IMR-90 (cell line): ENCODE measurements at regions not wholly inside any gene's neighbourhood (a gene's known extent, or its start where the extent isn't known, plus 50 kb on each side); places are given as distances from the start of the nearest gene placed in this dataset.

Source experiments
- ATAC-seq: fragments of 200-7000 bp; cut with Tn5 transposase; 2 replicates; pipeline ENCODE4 v1.9.1; 2020; ENCODE audit warnings: low read depth, mild to moderate bottlenecking, moderate library complexity
- BruUV-seq: library from RNA; stranded (reverse); fragments of 400-500 nt; replicated peaks from 2 replicates; lab custom pipeline; 2021; lab: Mats Ljungman, UMichigan
- CTCF ChIA-PET: fragments of 300-600 bp; formaldehyde crosslinking; extraction: SDS; loops from one replicate; lab custom pipeline; 2021; ENCODE audit warnings: antibody characterized with exemption; lab: Yijun Ruan, JAX
- POLR2A ChIA-PET: fragments of 300-600 bp; sonication (Branson Sonifier 250); formaldehyde crosslinking; loops from one replicate; lab custom pipeline; 2022; ENCODE audit warnings: antibody characterized with exemption; ENCODE audit not compliant: unreplicated experiment; lab: Charles Lee
- DNase-seq: peaks from one replicate; pipeline ENCODE4 v3.0.0; 2013
- H2AFZ ChIP-seq: replicated peaks from 2 replicates; pipeline ENCODE3; 2013; ENCODE audit warnings: low read length, mild to moderate bottlenecking; ENCODE audit not compliant: poor library complexity
- H2AK5ac ChIP-seq: 2 replicates; pipeline ENCODE4 v1.6.1; 2013; ENCODE audit warnings: low read depth, low read length, inconsistent platforms
- H2AK9ac ChIP-seq: replicated peaks from 2 replicates; pipeline ENCODE3; 2013; ENCODE audit warnings: mild to moderate bottlenecking, low read depth, low read length, moderate library complexity; ENCODE audit not compliant: poor library complexity
- H2BK120ac ChIP-seq: 2 replicates; pipeline ENCODE4 v1.6.1; 2013; ENCODE audit warnings: low read depth, low read length, inconsistent platforms
- H2BK15ac ChIP-seq: 3 replicates; pipeline ENCODE4 v1.6.1; 2013; ENCODE audit warnings: low read depth, low read length, inconsistent platforms
- H2BK20ac ChIP-seq: 2 replicates; pipeline ENCODE4 v1.6.1; 2013; ENCODE audit warnings: low read depth, mild to moderate bottlenecking, inconsistent platforms, low read length, moderate library complexity
- H2BK5ac ChIP-seq: 2 replicates; pipeline ENCODE4 v1.6.1; 2013; ENCODE audit warnings: mild to moderate bottlenecking, low read depth, low read length, inconsistent platforms; ENCODE audit not compliant: poor library complexity, severe bottlenecking
- H3K14ac ChIP-seq: replicated peaks from 2 replicates; pipeline ENCODE4 v1.6.1; 2013; ENCODE audit warnings: low read depth, low read length, inconsistent platforms
- H3K18ac ChIP-seq: 2 replicates; pipeline ENCODE4 v1.6.1; 2013; ENCODE audit warnings: low read depth, low read length, control low read depth
- H3K23ac ChIP-seq: 2 replicates; pipeline ENCODE4 v1.6.1; 2013; ENCODE audit warnings: low read depth, low read length, inconsistent platforms
- H3K27ac ChIP-seq: 2 replicates; pipeline ENCODE4 v1.5.1; 2013; ENCODE audit warnings: mild to moderate bottlenecking, control low read depth, low read length; ENCODE audit not compliant: insufficient read depth
- H3K27me3 ChIP-seq: 2 replicates; pipeline ENCODE4 v1.6.1; 2013; ENCODE audit warnings: low read length; ENCODE audit not compliant: control insufficient read depth, insufficient read depth
- H3K36me3 ChIP-seq: 2 replicates; pipeline ENCODE4 v1.6.1; 2013; ENCODE audit warnings: low read length, mixed read lengths; ENCODE audit not compliant: control insufficient read depth, insufficient read depth
- H3K4ac ChIP-seq: 2 replicates; pipeline ENCODE4 v1.6.1; 2013; ENCODE audit warnings: low read depth, low read length, inconsistent platforms
- H3K4me1 ChIP-seq: 2 replicates; pipeline ENCODE4 v1.6.1; 2013; ENCODE audit warnings: low read length, mixed read lengths; ENCODE audit not compliant: control insufficient read depth, insufficient read depth
- H3K4me2 ChIP-seq: 2 replicates; pipeline ENCODE4 v1.6.1; 2013; ENCODE audit warnings: low read depth, mild to moderate bottlenecking, control low read depth, low read length, moderate library complexity
- H3K4me3 ChIP-seq: 2 replicates; pipeline ENCODE4 v1.5.1; 2013; ENCODE audit warnings: low read depth, mild to moderate bottlenecking, control low read depth, low read length, moderate library complexity; ENCODE audit not compliant: insufficient read depth
- H3K56ac ChIP-seq: 2 replicates; pipeline ENCODE4 v1.6.1; 2013; ENCODE audit warnings: low read length, inconsistent platforms; ENCODE audit not compliant: insufficient read depth; ENCODE audit errors: extremely low read depth
- H3K79me1 ChIP-seq, 2 experiments: 2 replicates each; pipeline ENCODE4 v1.6.1; 2013; ENCODE audit warnings: low read length in 2 of 2, inconsistent platforms in 1 of 2, low read depth in 1 of 2
- H3K9ac ChIP-seq: 2 replicates; pipeline ENCODE4 v1.6.1; 2013; ENCODE audit warnings: low read depth, low read length, control low read depth
- H3K9me1 ChIP-seq: 2 replicates; pipeline ENCODE4 v1.6.1; 2013; ENCODE audit warnings: low read length, inconsistent platforms; ENCODE audit not compliant: insufficient read depth
- H3K9me3 ChIP-seq: 2 replicates; pipeline ENCODE4 v1.6.1; 2013; ENCODE audit warnings: low read length; ENCODE audit not compliant: control insufficient read depth, insufficient read depth
- H4K20me1 ChIP-seq: 2 replicates; pipeline ENCODE4 v1.6.1; 2013; ENCODE audit warnings: low read length, inconsistent platforms; ENCODE audit not compliant: insufficient read depth
- H4K5ac ChIP-seq: 2 replicates; pipeline ENCODE4 v1.6.1; 2013; ENCODE audit warnings: mild to moderate bottlenecking, low read depth, low read length, control low read depth
- H4K8ac ChIP-seq, 2 experiments: 2 replicates each; pipeline ENCODE4 v1.6.1; 2013; ENCODE audit warnings: low read depth in 2 of 2, low read length in 2 of 2, control low read depth in 1 of 2, inconsistent platforms in 1 of 2
- H4K91ac ChIP-seq: 2 replicates; pipeline ENCODE4 v1.6.1; 2013; ENCODE audit warnings: low read depth, low read length, inconsistent platforms; ENCODE audit not compliant: insufficient read depth
- BHLHE40 ChIP-seq: fragments of 150-350 bp; IDR thresholded peaks from 2 replicates; pipeline ENCODE4 v1.6.1; 2016; ENCODE audit warnings: mild to moderate bottlenecking, low read depth, low read length
- CEBPB ChIP-seq: IDR thresholded peaks from 2 replicates; pipeline ENCODE4 v1.6.1; 2012; ENCODE audit warnings: low read depth, low read length, improper control_type of control experiment
- CHD1 ChIP-seq: IDR thresholded peaks from 2 replicates; pipeline ENCODE4 v1.6.1; 2012; ENCODE audit warnings: low read depth, low read length, improper control_type of control experiment
- CTCF ChIP-seq: conservative IDR thresholded peaks from 2 replicates; pipeline ENCODE4 v1.5.1; 2012; ENCODE audit warnings: mild to moderate bottlenecking, low read depth, low read length, improper control_type of control experiment
- ELK1 ChIP-seq: fragments of 150-350 bp; IDR thresholded peaks from 2 replicates; pipeline ENCODE4 v1.6.1; 2016; ENCODE audit warnings: low read depth, mild to moderate bottlenecking, low read length, moderate library complexity, borderline replicate concordance
- FOS ChIP-seq: fragments of 150-350 bp; IDR thresholded peaks from 2 replicates; pipeline ENCODE4 v1.6.1; 2016; ENCODE audit warnings: low read depth, low read length
- MAFK ChIP-seq: IDR thresholded peaks from 2 replicates; pipeline ENCODE4 v1.6.1; 2012; ENCODE audit warnings: low read depth, low read length, improper control_type of control experiment
- MAZ ChIP-seq: IDR thresholded peaks from 2 replicates; pipeline ENCODE4 v1.6.1; 2012; ENCODE audit warnings: low read depth, mild to moderate bottlenecking, low read length, improper control_type of control experiment, moderate library complexity, borderline replicate concordance
- MXI1 ChIP-seq: IDR thresholded peaks from 2 replicates; pipeline ENCODE4 v1.6.1; 2012; ENCODE audit warnings: low read depth, mild to moderate bottlenecking, low read length, moderate library complexity, borderline replicate concordance
- NFE2L2 ChIP-seq: fragments of 150-350 bp; IDR thresholded peaks from 2 replicates; pipeline ENCODE4 v1.6.1; 2016; ENCODE audit warnings: low read depth, mild to moderate bottlenecking, low read length
- POLR2A ChIP-seq: IDR thresholded peaks from 2 replicates; pipeline ENCODE4 v1.6.1; 2012; ENCODE audit warnings: mild to moderate bottlenecking, low read depth, low read length
- RAD21 ChIP-seq: IDR thresholded peaks from 2 replicates; pipeline ENCODE4 v1.6.1; 2012; ENCODE audit warnings: low read length, improper control_type of control experiment
- RCOR1 ChIP-seq: IDR thresholded peaks from 2 replicates; pipeline ENCODE4 v1.6.1; 2012; ENCODE audit warnings: mild to moderate bottlenecking, low read length, improper control_type of control experiment; ENCODE audit not compliant: insufficient replicate concordance
- RFX5 ChIP-seq: IDR thresholded peaks from 2 replicates; pipeline ENCODE4 v1.8.0; 2012; ENCODE audit warnings: low read depth, mild to moderate bottlenecking, low read length, moderate library complexity
- SMC3 ChIP-seq: fragments of 150-350 bp; IDR thresholded peaks from 2 replicates; pipeline ENCODE4 v1.6.1; 2016; ENCODE audit warnings: low read depth, mild to moderate bottlenecking, antibody characterized with exemption, low read length, moderate library complexity
- USF2 ChIP-seq: fragments of 150-350 bp; IDR thresholded peaks from 2 replicates; pipeline ENCODE4 v1.6.1; 2017; ENCODE audit warnings: mild to moderate bottlenecking, antibody characterized with exemption, low read length, low read depth
- WGBS, 2 experiments: methylation state at CpG; one replicate each; pipeline versions ENCODE4 v1.1.5 to v1.1.7; 2013; ENCODE audit warnings: missing lambda C conversion rate in 2 of 2; ENCODE audit not compliant: insufficient read length in 1 of 2; ENCODE audit errors: extremely low coverage in 2 of 2; 5-methylcytosine and 5-hydroxymethylcytosine counted together
- dilution Hi-C: fragments of 300-500 bp; cut with HindIII; formaldehyde crosslinking; loops from one replicate; pipeline ENCODE4 v1.14.3; 2018; ENCODE audit warnings: low sequenced_read_pairs; ENCODE audit not compliant: unreplicated experiment
- in situ Hi-C: fragments of 300-500 bp; cut with MboI; formaldehyde crosslinking; loops from 3 replicates; pipeline ENCODE4 v1.14.3; 2019; ENCODE audit warnings: low sequenced_read_pairs, inconsistent platforms, mixed read lengths
- intact Hi-C: fragments of 100-400 bp; cut with micrococcal nuclease; formaldehyde crosslinking; loops from 2 replicates; pipeline ENCODE4 v1.10.0; 2022

GRCh38 chr16:31780342-31780741 is 93.3 kb upstream of the ZNF267 start:
- no peak for TF ChIP-seq CEBPB
- no peak for TF ChIP-seq USF2
- no peak for TF ChIP-seq POLR2A
- TF ChIP-seq MAFK, result no peak
- no peak for TF ChIP-seq CTCF
- TF ChIP-seq FOS, result no peak
- no peak for TF ChIP-seq RCOR1
- no peak for TF ChIP-seq SMC3
- no peak for TF ChIP-seq BHLHE40
- TF ChIP-seq ELK1, result no peak
- TF ChIP-seq NFE2L2, result no peak
- no peak for TF ChIP-seq RFX5
- no peak for TF ChIP-seq CHD1
- no peak for TF ChIP-seq MAZ
- TF ChIP-seq MXI1, result no peak
- TF ChIP-seq RAD21, result no peak
- Histone ChIP-seq H2AK9ac (no peak overlapping the region), H2AK5ac (no peak overlapping the region), H2AFZ (no peak overlapping the region), H4K91ac (no peak overlapping the region), H4K20me1 (no peaks in the 10 kb centered on the region), H2BK5ac (no peak overlapping the region), H2BK120ac (no peak overlapping the region), H2BK15ac (no peak overlapping the region), H3K9ac (no peak overlapping the region), H3K23ac (no peak overlapping the region), H3K18ac (no peak overlapping the region), H3K56ac (no peak overlapping the region), H3K27ac (no peak overlapping the region), H3K4me1 (no peaks in the 10 kb centered on the region), H4K5ac (no peak overlapping the region), H3K27me3 (no peaks in the 10 kb centered on the region), H3K36me3 (no peaks in the 10 kb centered on the region), H3K9me1 (no peaks in the 10 kb centered on the region), H3K4me3 (no peak overlapping the region), H3K14ac (no peak overlapping the region), H4K8ac (no peak overlapping the region), H3K9me3 (peaks cover 11% of the 10 kb centered on the region), H2BK20ac (no peak overlapping the region), H3K4me2 (no peak overlapping the region), H3K79me1 (no peaks in the 10 kb centered on the region), H3K4ac (no peak overlapping the region)
- intact Hi-C loops (no loop called here), in situ Hi-C loops (no loop called here), dilution Hi-C loops (no loop called here)
- ChIA-PET POLR2A (no interaction called here), CTCF (no interaction called here)
- no CpG with 5 or more reads among the region's 1 CpG for WGBS, 2 experiments
- ATAC-seq (no peak), DNase-seq (no peak)
- BruUV-seq, result no TSS peak
